ENCODE measurements at regions not wholly inside any gene's neighbourhood (a gene's known extent, or its start where the extent isn't known, plus 50 kb on each side); places are given as distances from the start of the nearest gene placed in this dataset.

DNA sequence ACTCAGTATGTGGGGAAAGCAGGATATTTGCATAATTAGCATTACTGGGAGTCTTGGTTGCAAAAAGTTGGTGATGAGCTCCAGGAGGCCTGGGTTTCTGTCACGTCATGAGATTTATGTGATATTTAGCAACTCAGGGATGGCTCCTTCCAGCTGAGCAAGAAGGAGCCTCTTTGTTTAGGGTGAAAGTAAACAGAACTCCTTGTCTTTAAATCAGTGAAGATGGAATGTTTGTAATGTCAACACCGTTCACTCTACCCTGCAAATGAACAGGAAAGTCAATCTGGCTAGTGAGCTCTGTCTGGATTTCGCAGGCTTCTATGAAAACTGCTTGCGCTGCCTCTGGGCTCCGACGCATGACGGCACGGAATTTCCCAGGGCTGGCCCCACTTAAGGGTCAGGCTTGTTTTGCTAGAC, 86.9 kb downstream of the PXDC1 start:
- no peak for TF ChIP-seq POLR2A (IDR thresholded peaks at IDR 0.05)
- TF ChIP-seq CTCF (IDR thresholded peaks at IDR 0.05 in 8 of 11, conservative IDR thresholded peaks at IDR 0.05 in 3 of 11), result no peak
- TF ChIP-seq POLR2AphosphoS5 (IDR thresholded peaks at IDR 0.05), result no peak

All from spleen (tissue), 7 donors.